SU-DHL-6 (cell line): ENCODE measurements at regions not wholly inside any gene's neighbourhood (a gene's known extent, or its start where the extent isn't known, plus 50 kb on each side); places are given as distances from the start of the nearest gene placed in this dataset.

Experiments used
- CTCF ChIP-seq: fragments of 200-600 bp; sonication (generic); IDR thresholded peaks from one replicate; pipeline ENCODE4 v1.5.1; 2017; ENCODE audit warnings: antibody characterized with exemption, mild to moderate bottlenecking, low read length, moderate library complexity; ENCODE audit not compliant: insufficient read depth, poor library complexity, severe bottlenecking
- EZH2phosphoT487 ChIP-seq: fragments of 200-600 bp; sonication (generic), shearing (Covaris generic); conservative IDR thresholded peaks from 2 replicates; pipeline ENCODE4 v1.6.1; 2018; ENCODE audit warnings: mild to moderate bottlenecking, antibody characterized with exemption, low read length, moderate library complexity, mixed read lengths

GRCh38 chr12:76247026-76247646 lies 101.1 kb downstream of the BBS10 start:
- TF ChIP-seq CTCF (no peak), EZH2phosphoT487 (no peak)
